Forelimb muscle (tissue), 1 donor: ENCODE measurements at regions not wholly inside any gene's neighbourhood (a gene's known extent, or its start where the extent isn't known, plus 50 kb on each side); places are given as distances from the start of the nearest gene placed in this dataset.
"Not testable (repeated sequence)": the region's sequence is repeated elsewhere in the genome, so short reads cannot be mapped to it uniquely, and the experiment has no call there.

Experiments
- DNase-seq: peaks from one replicate; pipeline ENCODE4 v3.0.0-alpha.2; 2013; ENCODE audit warnings: low read depth

DNA sequence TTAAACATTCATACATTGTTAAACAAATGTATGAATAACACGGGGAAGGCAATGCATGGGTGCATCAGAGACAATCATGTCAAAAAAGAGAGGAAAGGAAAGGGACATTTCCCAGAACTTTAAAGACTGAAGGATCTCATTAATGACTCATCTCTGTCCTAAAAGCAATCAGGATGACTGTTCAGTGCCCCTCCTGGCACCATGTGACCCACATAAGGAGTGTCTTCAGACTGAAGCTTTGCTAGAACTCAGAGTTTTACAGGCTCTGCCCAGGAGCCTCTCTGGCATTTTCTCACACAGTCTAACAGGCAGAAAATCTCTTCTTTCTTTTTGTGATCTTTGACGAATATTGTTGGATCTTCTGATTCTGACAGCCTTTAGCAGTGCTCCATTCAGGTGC, 315.3 kb downstream of the OTUD1 start:
- no peak for DNase-seq

DNA sequence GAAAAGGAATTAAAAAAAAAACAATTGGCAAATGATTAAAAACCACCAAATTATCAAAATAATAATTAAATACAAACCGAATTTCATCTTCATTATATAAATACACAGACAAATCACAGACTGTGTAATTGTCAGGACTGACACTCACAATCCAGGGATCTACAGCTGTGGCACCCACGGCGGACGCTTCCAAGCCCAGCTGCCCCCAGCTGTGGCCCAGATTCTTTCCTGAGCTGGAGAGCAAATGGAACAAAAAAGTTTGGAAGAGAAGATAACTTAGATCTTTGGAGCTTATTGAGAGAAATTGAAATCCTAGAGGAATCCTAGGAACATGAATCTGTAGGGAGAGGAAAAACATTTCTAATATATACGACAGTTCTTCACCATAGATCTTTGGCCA, 316.1 kb downstream of the OTUD1 start:
- no peak for DNase-seq

DNA sequence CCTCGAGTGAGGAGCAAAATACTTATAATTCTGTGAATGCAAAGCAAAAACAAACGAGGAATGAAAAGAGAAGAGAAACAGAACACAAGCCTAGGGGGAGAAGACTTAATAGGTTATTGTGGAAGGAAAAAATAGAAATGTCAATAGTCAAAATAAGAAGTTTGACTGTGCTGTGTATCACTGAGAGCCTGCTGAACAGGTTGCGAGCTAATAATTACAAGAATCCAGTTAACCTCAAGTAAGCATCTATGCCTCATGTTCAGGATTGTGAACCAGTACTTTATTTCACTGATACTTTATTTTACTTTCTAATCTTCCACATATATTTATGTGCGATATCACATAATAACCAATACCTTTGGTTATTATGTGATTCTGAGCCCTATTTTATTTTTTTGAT, 316.7 kb downstream of the OTUD1 start:
- DNase-seq: no peak

DNA sequence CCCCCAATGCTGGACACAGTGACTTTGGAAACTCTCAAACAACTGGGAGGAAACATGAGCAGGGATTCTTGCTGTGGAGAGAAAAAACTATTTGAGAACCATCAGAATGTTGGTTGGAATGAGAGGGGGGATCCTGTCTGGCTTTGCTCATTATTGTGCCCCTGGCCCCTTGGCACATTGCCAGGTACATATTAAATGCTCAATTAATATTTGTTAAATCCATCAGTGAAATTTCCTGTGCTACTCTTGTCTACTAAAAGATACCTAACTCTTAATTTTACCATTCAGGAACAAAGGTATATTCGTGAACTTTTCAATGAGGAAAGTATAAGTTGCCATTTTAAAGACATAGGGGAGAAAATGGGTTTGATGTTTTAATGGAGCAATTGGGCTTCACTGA, 329.4 kb downstream of the OTUD1 start:
- no peak for DNase-seq

DNA sequence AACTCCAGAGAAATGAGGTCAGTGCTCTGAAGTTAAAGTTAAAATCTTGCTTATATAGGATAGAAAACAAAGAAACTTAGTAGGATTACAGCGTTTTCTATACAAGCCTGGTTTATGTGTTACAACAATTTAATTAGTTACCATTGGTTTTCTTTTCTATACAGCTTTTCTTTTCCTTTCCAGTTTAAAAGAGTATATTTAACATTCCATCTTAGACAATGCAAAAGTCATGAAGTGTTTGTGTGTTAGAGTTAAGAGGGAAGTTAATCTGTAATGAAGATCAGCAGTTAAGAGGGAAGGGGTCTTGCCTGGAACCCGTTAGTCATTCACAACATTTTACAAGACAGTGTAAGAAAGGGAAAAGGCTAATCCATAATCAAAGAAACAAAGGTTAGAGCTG, 338.3 kb downstream of the OTUD1 start:
- DNase-seq: no peak

DNA sequence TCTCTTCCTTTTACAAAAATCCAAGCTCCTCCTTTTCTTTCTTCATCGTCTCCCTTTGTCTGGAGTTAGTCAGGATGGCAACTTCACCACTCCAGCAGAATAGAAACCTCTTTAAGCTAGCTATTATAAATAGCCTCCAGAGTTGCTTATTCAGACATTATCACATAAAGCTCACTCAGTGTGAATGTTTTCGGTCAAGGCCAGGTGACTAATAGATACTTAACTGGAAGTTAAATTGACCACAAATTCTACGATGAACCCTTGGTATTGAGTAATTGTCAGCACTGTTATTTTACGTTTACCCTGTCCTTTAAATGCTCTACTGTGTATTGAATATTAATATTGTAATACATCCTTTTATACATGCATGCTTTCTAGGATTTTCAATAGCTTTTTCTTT, 340.4 kb downstream of the OTUD1 start:
- DNase-seq: no peak

DNA sequence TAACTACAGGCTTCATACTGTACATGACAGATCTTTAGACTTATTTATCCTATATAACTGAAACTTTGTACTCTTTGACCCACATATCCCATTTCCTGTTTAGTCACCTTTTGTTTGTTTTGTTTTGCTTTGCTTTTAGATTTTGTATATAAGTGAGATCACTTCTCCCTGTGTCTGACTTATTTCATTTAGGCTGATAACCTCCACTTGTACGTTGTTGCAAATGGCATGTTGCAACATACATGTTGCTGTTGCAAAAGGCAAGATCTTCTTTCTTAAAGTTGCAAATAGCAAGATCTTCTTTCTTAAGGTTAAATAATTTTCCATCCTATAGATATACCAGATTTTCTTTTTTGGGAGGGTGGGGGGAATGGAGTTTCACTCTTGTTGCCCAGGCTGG, 341.5 kb downstream of the OTUD1 start:
- no peak for DNase-seq

DNA sequence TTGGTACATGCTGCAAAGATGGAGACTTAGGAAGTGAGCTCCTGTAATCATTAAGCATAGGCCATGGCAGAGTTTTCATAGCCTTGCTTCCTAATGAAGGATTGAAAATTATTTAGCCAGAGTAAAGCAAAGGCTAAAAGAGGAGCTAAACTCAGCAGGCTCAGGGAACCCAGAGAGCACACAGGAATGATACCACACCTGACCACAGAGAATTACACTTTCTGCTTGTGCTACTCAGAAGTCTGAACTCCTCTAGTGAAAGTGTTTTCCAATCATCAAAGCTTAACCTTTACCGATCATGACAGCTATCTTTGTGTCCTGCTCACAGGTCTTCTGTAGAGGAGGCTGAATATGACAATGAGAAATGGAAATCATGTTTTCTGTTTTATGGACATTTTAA, 347.7 kb downstream of the OTUD1 start:
- no peak for DNase-seq

DNA sequence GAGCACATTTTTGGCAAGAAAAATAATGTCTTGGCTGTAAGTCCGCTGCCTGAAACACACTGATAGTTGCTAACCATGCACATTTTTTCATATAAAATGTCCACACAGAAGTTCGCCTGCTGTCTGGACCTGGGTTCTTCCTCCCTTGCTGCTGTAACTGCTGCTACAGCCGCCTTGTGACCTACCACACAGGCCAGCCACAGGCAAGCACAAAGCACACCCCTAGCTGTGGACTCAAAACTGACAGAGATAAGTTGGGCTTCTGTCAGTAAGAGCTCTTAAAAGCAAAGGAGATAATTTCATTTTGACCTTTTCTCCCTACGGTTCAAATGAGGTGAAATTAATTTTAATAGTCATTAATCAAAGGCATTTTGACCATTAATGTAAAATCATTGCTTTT, 354.7 kb downstream of the OTUD1 start:
- DNase-seq: no peak

DNA sequence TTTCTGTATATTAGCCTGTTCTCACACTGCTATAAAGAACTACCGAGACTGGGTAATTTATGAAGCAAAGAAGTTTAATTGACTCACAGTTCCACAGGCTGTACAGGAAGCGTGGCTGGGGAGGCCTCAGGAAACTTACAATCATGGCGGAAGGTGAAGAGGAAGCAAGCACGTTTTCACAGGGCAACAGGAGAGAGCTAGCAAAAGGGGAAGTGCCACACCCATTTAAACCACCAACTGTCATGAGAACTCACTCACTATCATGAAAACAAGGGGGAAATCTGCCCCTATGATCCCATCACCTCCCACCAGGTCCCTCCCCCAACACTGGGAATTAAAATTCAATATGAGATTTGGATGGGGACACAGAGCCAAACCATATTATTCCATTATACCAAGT, 358.6 kb downstream of the OTUD1 start:
- not testable (repeated sequence) for DNase-seq

DNA sequence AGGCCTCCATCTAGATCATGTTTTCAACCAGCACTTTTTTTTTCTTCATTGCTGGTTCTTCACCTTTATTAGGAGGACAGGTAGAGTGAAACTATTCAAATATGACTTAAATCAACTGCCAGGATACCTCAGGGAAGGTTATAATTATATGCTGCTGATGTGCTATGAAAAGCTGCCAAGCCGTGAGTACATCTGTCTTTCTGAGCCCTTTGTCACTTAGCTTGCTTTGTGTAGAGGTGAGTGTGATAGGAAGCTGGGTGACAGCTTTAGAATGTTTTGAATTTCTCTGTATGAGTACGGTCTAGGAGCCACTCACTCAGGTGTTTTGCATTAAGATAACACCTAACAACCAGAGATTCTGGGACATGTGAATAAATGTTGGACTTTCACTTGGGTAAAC, 365.2 kb downstream of the OTUD1 start:
- no peak for DNase-seq

DNA sequence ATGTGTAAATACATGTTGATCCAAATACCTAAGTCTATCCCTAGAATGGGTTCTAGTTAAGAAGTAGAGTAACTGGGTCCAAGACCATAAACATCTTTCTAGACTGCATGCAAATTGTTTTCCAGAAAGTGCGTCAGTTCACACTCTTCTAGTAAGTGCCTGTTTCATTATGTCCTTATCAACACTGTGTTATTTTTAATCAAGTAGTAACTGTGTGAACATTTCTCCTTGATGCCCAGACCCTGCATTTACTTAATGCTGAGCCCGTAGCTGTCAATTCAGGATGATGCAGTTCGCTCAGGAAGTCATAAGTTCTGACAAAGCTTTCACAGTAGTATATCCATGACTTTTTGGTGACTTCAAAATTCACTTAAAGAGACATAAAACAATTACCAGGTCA, 374.8 kb downstream of the OTUD1 start:
- no peak for DNase-seq

DNA sequence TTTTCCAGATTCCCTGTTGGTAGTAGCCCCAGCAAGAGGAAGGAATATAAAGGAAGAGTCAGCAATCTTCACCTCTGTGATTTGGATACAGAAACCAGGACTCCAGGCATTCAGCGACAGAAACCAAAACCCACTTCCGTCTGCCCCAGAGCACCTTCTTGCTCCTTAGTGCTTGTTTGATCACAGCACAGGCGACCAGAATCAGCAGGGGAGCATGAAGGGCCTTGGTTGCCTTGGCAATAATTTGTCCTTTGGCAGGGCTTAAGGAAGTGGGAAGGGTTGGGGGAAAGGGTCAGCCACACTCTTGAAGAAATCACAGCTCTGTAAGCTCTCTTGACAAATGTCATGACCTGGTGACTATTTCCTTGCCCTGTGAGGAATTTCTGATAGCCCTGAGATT, 379.6 kb downstream of the OTUD1 start:
- no peak for DNase-seq

DNA sequence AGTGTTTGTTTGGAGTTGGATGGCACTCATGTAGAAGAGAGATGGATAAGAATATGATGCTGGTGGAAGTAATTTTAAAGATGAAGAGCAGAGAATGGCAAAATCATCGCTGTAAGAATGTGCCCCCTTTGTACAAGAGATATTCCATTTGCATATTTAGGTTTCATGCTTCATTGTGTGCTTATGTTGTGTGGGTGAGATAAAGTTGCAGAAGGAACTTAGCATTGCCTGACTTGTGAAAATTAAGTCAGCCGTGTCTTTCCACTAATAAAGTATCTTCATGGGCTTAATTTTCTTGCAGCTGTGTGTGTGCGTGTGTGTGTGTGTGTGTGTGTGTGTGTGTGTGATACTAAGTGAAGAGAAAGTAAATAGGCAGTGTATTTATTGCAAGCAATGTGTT, 381.9 kb downstream of the OTUD1 start:
- no peak for DNase-seq

DNA sequence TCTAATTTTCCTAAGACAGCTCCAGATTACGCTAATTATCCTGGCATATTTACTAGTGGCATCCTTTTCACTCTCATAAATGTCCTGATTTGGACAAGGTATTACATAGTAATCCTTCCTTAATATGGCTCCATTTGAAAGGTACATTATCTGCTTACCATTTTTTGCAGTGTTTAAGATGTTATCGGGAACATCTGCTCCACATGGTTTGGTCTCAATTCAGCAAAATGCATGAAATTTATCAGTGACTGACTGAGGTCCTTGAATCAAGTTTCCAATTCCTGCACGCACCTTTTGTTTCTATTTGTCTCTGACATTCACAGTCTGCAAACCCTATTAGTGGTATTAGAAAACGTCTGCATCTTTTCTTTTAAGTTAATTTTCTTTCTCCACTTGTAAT, 384.1 kb upstream of the KIAA1217 start:
- no peak for DNase-seq

DNA sequence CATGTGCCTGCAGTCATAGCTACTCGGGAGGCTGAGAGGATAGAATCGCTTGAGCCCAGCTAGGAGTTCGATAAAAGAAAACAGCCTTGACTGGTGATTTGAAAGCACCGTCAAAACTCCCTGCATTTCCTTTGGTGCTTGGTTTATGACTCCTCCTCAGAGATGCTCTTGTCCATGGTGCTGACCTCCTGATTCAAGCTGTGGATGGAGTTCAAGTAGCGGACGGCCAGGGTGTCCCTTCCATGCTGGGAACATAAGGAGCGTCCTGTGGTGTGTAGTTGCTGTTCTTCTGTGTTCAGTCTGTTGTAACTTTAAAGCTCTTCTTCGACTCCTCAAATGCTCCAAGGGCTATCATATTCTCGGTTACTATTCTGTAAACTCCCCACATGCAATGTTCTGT, 382.5 kb upstream of the KIAA1217 start:
- peak; percentile 19 for DNase-seq

DNA sequence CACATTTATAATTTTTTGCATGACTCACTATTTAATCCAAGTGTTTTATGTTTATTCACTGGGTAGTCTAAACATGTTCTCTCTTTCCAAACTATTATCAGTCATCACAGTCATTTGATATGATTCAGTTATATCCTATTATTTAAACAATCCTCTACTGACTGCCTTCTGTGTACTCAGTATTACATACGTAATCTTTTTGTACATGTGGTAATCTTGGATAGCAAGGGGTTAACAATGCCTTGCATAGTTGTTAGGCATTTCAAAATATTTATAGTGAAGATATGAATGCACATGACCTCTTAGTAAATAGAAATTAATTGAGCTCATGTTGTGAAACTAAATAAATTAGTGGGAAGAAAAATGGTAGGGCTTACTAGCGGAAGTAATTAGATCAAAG, 379.4 kb upstream of the KIAA1217 start:
- DNase-seq: no peak

DNA sequence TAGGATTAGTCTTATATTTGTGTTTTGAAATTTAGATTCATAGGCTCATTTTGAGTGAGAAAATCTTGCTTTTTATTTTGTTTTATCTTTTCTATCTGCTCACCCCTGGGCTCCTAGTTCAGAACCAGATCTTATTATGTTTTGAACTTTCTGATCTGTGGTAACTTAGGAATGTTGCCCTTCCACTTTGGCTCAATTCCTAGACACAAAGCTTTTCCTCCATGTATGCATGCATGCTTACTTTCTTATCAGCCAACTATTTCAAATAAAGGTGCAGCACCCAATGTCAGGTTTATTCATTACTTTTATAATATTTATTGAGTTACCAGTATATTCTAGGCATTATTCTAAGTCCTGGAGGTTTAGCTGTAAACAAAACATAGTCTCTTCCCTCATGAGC, 374.8 kb upstream of the KIAA1217 start:
- DNase-seq: no peak

DNA sequence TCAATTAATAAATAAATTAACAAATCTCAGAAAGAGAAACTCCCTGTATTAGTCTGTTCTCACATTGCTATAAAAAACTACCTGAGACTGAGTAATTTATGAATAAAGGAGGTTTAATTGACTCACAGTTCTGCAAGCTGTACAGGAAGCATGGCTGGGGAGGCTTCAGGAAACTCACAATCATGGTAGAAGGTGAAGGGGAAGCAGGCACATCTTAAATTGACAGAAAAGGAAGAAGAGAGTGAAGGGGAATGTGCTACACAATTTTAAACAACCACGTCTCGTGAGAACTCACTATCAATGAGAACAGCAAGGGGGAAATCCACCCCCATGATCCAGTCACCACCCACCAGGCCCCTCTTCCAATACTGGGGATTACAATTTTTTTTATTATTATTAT, 358.3 kb upstream of the KIAA1217 start:
- no peak for DNase-seq

DNA sequence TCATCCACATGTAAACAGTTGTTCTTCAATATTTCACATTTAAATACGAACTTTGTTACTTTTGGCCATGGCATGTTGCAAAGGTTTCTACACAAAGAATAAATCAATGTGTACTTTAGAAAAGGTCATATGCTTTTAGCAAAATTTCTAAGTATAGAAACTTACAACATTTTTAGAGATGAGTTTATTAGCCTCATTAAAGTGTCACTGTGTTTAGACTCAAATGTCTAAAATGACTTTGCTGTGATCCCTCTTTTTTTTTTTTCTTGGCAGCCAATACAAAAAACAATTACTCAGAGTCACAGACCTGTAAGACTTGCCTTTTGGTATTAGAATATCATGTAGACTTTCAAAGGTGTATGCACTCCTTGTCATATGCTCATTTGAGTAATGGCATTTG, 349.3 kb upstream of the KIAA1217 start:
- DNase-seq: no peak

DNA sequence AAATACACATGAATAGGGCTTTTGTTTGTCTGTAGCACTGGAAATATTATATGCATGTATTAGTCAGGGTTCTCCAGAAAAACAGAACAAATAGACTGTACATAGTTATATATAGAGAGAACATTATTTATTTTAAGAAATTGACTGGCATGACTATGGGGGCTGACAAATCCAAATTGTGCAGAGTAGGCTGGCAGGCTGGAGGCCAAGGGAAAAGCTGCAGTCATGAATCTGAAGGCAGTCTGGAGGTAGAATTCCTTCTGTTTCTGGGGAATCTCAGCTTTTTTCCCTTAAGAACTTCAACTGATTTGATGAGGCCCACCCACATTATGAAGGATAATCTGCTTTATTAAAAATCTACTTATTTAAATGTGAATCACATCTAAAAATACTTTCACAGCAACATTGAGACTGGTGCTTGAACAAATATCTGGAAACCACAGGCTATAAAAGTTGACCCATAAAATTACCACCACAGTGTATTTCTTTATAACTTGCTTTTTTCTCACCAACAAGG, 344.2 kb upstream of the KIAA1217 start:
- DNase-seq: no peak

DNA sequence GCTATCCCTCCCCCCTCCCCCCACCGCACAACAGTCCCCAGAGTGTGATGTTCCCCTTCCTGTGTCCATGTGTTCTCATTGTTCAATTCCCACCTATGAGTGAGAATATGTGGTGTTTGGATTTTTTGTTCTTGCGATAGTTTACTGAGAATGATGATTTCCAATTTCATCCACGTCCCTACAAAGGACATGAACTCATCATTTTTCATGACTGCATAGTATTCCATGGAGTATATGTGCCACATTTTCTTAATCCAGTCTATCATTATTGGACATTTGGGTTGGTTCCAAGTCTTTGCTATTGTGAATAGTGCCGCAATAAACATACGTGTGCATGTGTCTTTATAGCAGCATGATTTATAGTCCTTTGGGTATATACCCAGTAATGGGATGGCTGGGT, 342.0 kb upstream of the KIAA1217 start:
- DNase-seq: not testable (repeated sequence)

DNA sequence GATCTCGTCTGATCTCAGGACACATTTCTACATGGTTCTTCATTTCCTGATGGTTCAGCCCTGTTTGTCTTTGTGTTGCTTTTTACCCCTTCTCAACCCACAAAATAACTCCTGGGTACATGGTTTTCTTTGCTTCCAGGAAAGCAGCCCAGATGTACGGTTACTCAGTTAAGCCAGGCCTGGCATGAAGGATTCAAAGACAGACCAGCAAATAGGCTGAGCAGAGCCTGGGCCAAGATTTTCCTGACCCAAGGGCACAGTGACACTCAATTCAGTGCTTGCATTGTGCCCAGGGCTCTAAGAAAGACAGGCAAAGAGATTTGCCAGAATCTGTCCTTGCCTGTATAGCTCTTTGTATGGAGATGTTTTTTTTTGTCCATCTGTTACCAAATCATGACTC, 340.8 kb upstream of the KIAA1217 start:
- no peak for DNase-seq

DNA sequence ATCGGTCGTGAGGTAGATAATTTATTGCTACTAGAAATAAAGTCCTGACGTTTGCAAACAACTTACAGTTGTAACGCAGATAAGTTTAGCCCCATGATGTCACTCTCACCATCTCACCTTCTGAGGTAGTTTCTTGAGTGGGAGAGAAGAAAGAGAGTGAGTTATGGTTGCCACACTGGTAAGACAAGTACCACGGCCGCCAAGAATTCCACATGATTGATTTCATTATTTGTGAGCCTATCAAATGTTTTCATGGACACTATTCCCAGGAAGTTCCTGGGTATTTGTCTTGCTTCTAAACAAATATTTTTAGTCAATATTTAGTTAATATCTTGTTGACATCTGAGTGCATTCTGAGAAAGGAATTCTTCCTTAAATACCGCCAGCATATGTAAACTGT, 339.4 kb upstream of the KIAA1217 start:
- no peak for DNase-seq

DNA sequence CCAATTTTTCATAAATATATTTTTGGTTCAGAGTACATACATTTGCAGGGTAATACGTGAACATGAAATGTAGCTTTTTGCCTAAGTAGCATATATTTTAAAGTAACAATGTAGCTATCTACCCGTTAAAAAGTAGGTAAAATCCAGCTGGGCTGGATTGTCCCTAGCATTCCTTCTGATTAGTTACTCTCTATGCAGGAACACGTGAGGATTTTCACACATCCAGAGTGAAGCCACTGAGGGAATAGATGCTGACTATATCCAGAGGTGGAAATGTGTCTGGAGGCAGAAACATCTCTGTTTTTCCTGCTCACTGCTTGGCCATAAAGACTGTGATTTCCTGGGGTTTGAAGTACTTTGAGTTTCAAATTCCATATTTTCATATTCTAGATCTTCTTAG, 338.9 kb upstream of the KIAA1217 start:
- no peak for DNase-seq
